B cell (primary cell): ENCODE measurements at regions not wholly inside any gene's neighbourhood (a gene's known extent, or its start where the extent isn't known, plus 50 kb on each side); places are given as distances from the start of the nearest gene placed in this dataset.

Source experiments
- ATAC-seq: fragments of 200-7000 bp; cut with Tn5 transposase; one replicate; pipeline ENCODE4 v1.10.0; 2021; ENCODE audit warnings: low read depth, mild to moderate bottlenecking, moderate number of reproducible peaks, moderate library complexity
- CTCF ChIA-PET: fragments of 350-600 bp; sonication (Branson Sonifier 250); formaldehyde crosslinking; loops from one replicate; lab custom pipeline; 2021; ENCODE audit warnings: antibody characterized with exemption, inconsistent platforms; lab: Charles Lee
- POLR2A ChIA-PET: fragments of 350-600 bp; sonication (Branson Sonifier 250); formaldehyde crosslinking; loops from one replicate; lab custom pipeline; 2021; ENCODE audit warnings: antibody characterized with exemption; lab: Charles Lee
- DNase-seq: peaks from one replicate; pipeline ENCODE4 v3.0.0; 2013
- H2AFZ ChIP-seq: 2 replicates; pipeline ENCODE4 v1.6.1; 2012; ENCODE audit warnings: mild to moderate bottlenecking, low read depth, low read length; ENCODE audit not compliant: insufficient read depth, poor library complexity, severe bottlenecking
- H3K27ac ChIP-seq, 2 donors: 1 replicate in 1 of 2; 2 replicates in 1 of 2; pipeline ENCODE4 v1.5.1; 2012 to 2013; ENCODE audit warnings: low read length in 2 of 2, mild to moderate bottlenecking in 2 of 2, moderate library complexity in 1 of 2
- H3K27me3 ChIP-seq, 4 experiments: fragments of 200-600 bp in 1 of 4; sonication (generic) in 1 of 4; replicated peaks in 1 of 4; 1 replicate in 2 of 4; 2 replicates in 2 of 4; pipeline versions ENCODE4 v1.6.1 to v1.7.0; 2013 to 2016; ENCODE audit warnings: low read length in 3 of 4, mild to moderate bottlenecking in 2 of 4, mixed read lengths in 1 of 4, moderate library complexity in 1 of 4; ENCODE audit not compliant: insufficient read depth in 4 of 4, control insufficient read depth in 3 of 4; ENCODE audit errors: control extremely low read depth in 1 of 4
- H3K36me3 ChIP-seq, 2 experiments: replicated peaks in 1 of 2; 1 replicate in 1 of 2; 2 replicates in 1 of 2; pipeline versions ENCODE4 v1.6.1 to v1.7.1; 2013; ENCODE audit warnings: low read length in 1 of 2; ENCODE audit not compliant: insufficient read depth in 2 of 2, control insufficient read depth in 1 of 2; ENCODE audit errors: control extremely low read depth in 1 of 2, extremely low read depth in 1 of 2
- H3K4me1 ChIP-seq, 2 donors: fragments of 200-600 bp in 1 of 2; sonication (generic) in 1 of 2; 1 replicate in 1 of 2; 2 replicates in 1 of 2; pipeline versions ENCODE4 v1.5.1 to v1.6.1; 2013 to 2017; ENCODE audit warnings: low read length in 2 of 2; ENCODE audit not compliant: control insufficient read depth in 2 of 2, insufficient read depth in 2 of 2
- H3K4me2 ChIP-seq: replicated peaks from 2 replicates; pipeline ENCODE3; 2012; ENCODE audit warnings: mild to moderate bottlenecking, low read depth, low read length; ENCODE audit not compliant: poor library complexity, severe bottlenecking
- H3K4me3 ChIP-seq, 5 experiments: fragments of 200-600 bp in 1 of 5; sonication (generic) in 1 of 5; 1 replicate in 3 of 5; 2 replicates in 2 of 5; pipeline versions ENCODE4 v1.5.1 to v1.7.0; 2011 to 2016; ENCODE audit warnings: low read length in 4 of 5, mild to moderate bottlenecking in 4 of 5, low read depth in 2 of 5, control low read depth in 1 of 5, moderate library complexity in 1 of 5; ENCODE audit not compliant: insufficient read depth in 1 of 5; ENCODE audit errors: control extremely low read depth in 1 of 5, extremely low read depth in 1 of 5
- H3K79me2 ChIP-seq: fragments of 200-600 bp; sonication (generic); one replicate; pipeline ENCODE4 v1.6.0; 2016; ENCODE audit warnings: low read length; ENCODE audit not compliant: control insufficient read depth, insufficient read depth
- H3K9ac ChIP-seq: fragments of 200-600 bp; sonication (generic); 2 replicates; pipeline ENCODE4 v1.6.1; 2017; ENCODE audit warnings: mild to moderate bottlenecking, low read length, moderate library complexity
- H3K9me3 ChIP-seq, 3 donors: one replicate each; pipeline versions ENCODE4 v1.6.1 to v1.7.1; 2013; ENCODE audit warnings: low read length in 2 of 3; ENCODE audit not compliant: control insufficient read depth in 2 of 3, insufficient read depth in 1 of 3; ENCODE audit errors: control extremely low read depth in 1 of 3
- H4K20me1 ChIP-seq: 2 replicates; pipeline ENCODE4 v1.6.0; 2012; ENCODE audit warnings: mild to moderate bottlenecking, low read length; ENCODE audit not compliant: insufficient read depth, control insufficient read depth, poor library complexity, severe bottlenecking
- H3K27ac Mint-ChIP-seq: one replicate; pipeline ENCODE4 v1.8.0; 2021; ENCODE audit warnings: mixed read lengths
- H3K27me3 Mint-ChIP-seq: one replicate; pipeline ENCODE4 v1.8.0; 2021; ENCODE audit warnings: mixed read lengths
- H3K4me1 Mint-ChIP-seq: one replicate; pipeline ENCODE4 v1.8.0; 2021; ENCODE audit warnings: mixed read lengths
- H3K4me3 Mint-ChIP-seq: one replicate; pipeline ENCODE4 v1.8.0; 2021; ENCODE audit warnings: mixed read lengths
- H3K9me3 Mint-ChIP-seq: one replicate; pipeline ENCODE4 v1.8.0; 2022; ENCODE audit warnings: mixed read lengths; ENCODE audit not compliant: insufficient read depth
- EZH2 ChIP-seq: IDR thresholded peaks from 2 replicates; pipeline ENCODE4 v1.6.1; 2012; ENCODE audit warnings: borderline replicate concordance, low read depth, mild to moderate bottlenecking, moderate library complexity, low read length; ENCODE audit not compliant: insufficient read depth, poor library complexity, severe bottlenecking
- WGBS: methylation state at CpG from one replicate; pipeline ENCODE4 v1.1.5; 2013; ENCODE audit warnings: missing lambda C conversion rate; ENCODE audit not compliant: insufficient coverage; 5-methylcytosine and 5-hydroxymethylcytosine counted together
- intact Hi-C: fragments of 100-400 bp; cut with micrococcal nuclease; formaldehyde crosslinking; loops from one replicate; pipeline ENCODE4 v1.10.0; 2022
- TF ChIP-seq, protein P1 (sequence below): fragments of 200-600 bp; IDR thresholded peaks from one replicate; pipeline ENCODE4 v1.8.0; 2022; ENCODE audit warnings: antibody characterized with exemption, mild to moderate bottlenecking

DNA sequence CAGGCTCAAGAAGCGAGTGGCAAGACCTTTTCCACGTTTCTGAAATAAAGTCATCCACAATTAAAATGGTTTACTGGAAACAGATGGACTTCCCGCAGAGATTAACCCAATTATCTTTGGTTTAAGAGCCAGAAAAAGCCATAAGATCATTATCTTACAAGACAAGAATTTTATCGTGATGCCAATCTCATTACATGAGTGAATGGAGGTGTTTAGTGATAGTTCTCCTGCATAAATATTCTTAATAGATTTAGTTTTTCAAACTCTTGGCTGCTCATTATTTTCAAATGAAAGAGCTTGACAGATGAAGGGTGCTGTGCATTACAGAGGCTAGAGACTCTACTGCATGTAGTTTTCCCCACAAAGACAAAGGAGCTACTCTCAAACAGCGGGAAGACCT is 1028.4 kb upstream of the PIK3C3 start:
- Mint-ChIP-seq H3K27ac (no peak overlapping the region), H3K27me3 (no peaks in the 10 kb centered on the region), H3K4me3 (no peak overlapping the region), H3K9me3 (no peaks in the 10 kb centered on the region), H3K4me1 (no peaks in the 10 kb centered on the region)
- no peaks in the 10 kb centered on the region for H4K20me1 ChIP-seq
- H3K4me2 ChIP-seq: no peak overlapping the region
- no peak for DNase-seq
- no peak overlapping the region for H3K27ac ChIP-seq
- no peaks in the 10 kb centered on the region for H3K79me2 ChIP-seq
- WGBS: 100% methylated on average over 2 of the region's 5 CpGs
- POLR2A ChIA-PET: no interaction called here
- H3K27me3 ChIP-seq: no peaks in the 10 kb centered on the region
- intact Hi-C loops: no loop called here
- peaks cover 0 to 1% (median 0%) of the 10 kb centered on the region in 3 donors for H3K9me3 ChIP-seq
- ATAC-seq: no peak
- TF ChIP-seq EZH2: no peak
- TF ChIP-seq, protein P1, sequence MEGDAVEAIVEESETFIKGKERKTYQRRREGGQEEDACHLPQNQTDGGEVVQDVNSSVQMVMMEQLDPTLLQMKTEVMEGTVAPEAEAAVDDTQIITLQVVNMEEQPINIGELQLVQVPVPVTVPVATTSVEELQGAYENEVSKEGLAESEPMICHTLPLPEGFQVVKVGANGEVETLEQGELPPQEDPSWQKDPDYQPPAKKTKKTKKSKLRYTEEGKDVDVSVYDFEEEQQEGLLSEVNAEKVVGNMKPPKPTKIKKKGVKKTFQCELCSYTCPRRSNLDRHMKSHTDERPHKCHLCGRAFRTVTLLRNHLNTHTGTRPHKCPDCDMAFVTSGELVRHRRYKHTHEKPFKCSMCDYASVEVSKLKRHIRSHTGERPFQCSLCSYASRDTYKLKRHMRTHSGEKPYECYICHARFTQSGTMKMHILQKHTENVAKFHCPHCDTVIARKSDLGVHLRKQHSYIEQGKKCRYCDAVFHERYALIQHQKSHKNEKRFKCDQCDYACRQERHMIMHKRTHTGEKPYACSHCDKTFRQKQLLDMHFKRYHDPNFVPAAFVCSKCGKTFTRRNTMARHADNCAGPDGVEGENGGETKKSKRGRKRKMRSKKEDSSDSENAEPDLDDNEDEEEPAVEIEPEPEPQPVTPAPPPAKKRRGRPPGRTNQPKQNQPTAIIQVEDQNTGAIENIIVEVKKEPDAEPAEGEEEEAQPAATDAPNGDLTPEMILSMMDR: no peak
- H3K4me1 ChIP-seq: no peaks in the 10 kb centered on the region
- CTCF ChIA-PET: no interaction called here
- no peaks in the 10 kb centered on the region for H3K36me3 ChIP-seq
- no peak overlapping the region for H2AFZ ChIP-seq
- no peak overlapping the region for H3K9ac ChIP-seq
- H3K4me3 ChIP-seq: no peak overlapping the region

DNA sequence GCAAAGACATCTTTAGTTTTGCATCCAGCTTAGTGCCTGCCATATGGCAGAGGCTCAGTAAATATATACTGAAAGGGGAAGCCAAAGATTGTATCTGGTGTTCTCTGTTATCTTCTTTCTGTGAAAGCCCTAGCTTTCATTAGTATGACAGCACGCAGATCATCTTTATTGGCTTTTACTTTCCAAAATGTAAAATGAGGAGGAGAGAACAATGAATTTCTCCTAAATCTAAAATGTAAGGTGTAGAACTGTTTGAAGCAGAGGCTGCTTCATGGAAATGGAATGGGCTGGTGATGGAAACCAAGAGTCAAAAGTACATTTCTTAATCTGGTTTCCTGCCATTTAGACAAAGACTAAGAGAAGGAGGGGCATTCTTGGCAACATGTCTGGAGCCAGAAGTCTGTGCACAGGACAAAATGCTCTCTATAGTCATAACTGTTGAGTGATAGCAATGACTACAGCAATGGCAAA is 1029.9 kb upstream of the PIK3C3 start:
- H3K27me3 Mint-ChIP-seq: no peaks in the 10 kb centered on the region
- Histone ChIP-seq H3K9ac (no peak overlapping the region), H3K9me3 (peaks cover 0 to 1% (median 0%) of the 10 kb centered on the region in 3 donors), H3K4me3 (no peak overlapping the region), H4K20me1 (no peaks in the 10 kb centered on the region), H2AFZ (no peak overlapping the region), H3K27ac (no peak overlapping the region), H3K27me3 (no peaks in the 10 kb centered on the region), H3K4me2 (no peak overlapping the region), H3K36me3 (no peaks in the 10 kb centered on the region), H3K4me1 (no peaks in the 10 kb centered on the region), H3K79me2 (no peaks in the 10 kb centered on the region)
- CTCF ChIA-PET: no interaction called here
- no CpG with 5 or more reads among the region's 1 CpG for WGBS
- no peak overlapping the region for H3K4me3 Mint-ChIP-seq
- DNase-seq (no peak), ATAC-seq (no peak)
- H3K9me3 Mint-ChIP-seq: no peaks in the 10 kb centered on the region
- TF ChIP-seq, protein P1: no peak
- no peak for TF ChIP-seq EZH2
- H3K4me1 Mint-ChIP-seq: no peaks in the 10 kb centered on the region
- H3K27ac Mint-ChIP-seq: no peak overlapping the region
- intact Hi-C loops: no loop called here
- POLR2A ChIA-PET: no interaction called here
